Hepatocyte (in vitro differentiated cells): ENCODE measurements at regions not wholly inside any gene's neighbourhood (a gene's known extent, or its start where the extent isn't known, plus 50 kb on each side); places are given as distances from the start of the nearest gene placed in this dataset.

Experiments
- CTCF ChIP-seq: fragments of 200-600 bp; sonication (generic); IDR thresholded peaks from 2 replicates; pipeline ENCODE4 v1.5.1; 2016; ENCODE audit warnings: antibody characterized with exemption, mild to moderate bottlenecking; ENCODE audit not compliant: poor library complexity
- EZH2 ChIP-seq: fragments of 200-600 bp; sonication (generic); IDR thresholded peaks from 2 replicates; pipeline ENCODE4 v1.6.1; 2016; ENCODE audit warnings: antibody characterized with exemption, mild to moderate bottlenecking, borderline replicate concordance
- EZH2phosphoT487 ChIP-seq: fragments of 200-600 bp; sonication (generic); IDR thresholded peaks from one replicate; pipeline ENCODE4 v1.6.1; 2018; ENCODE audit warnings: antibody characterized with exemption, mild to moderate bottlenecking, low read depth, moderate library complexity; ENCODE audit not compliant: unreplicated experiment, severe bottlenecking

GRCh38 chr9:17942498-17942897 lies 363.6 kb downstream of the SH3GL2 start:
- no peak for TF ChIP-seq CTCF
- TF ChIP-seq EZH2phosphoT487, result no peak
- TF ChIP-seq EZH2, result no peak
